Muscle of arm (tissue), 1 donor: ENCODE measurements at regions not wholly inside any gene's neighbourhood (a gene's known extent, or its start where the extent isn't known, plus 50 kb on each side); places are given as distances from the start of the nearest gene placed in this dataset.
A peak's percentile ranks its signal among the peaks of the same experiment; 100 is the strongest.

Experiments used
- DNase-seq: peaks from one replicate; pipeline ENCODE4 v3.0.0-alpha.2; 2013

GRCh38 chr11:105553025-105553424, 56.8 kb upstream of the GRIA4 start:
- no peak for DNase-seq

- no peak for DNase-seq
These were observed 61.5 kb upstream of the GRIA4 start for GRCh38 chr11:105548359-105548758.

GRCh38 chr11:105538588-105538987, 71.3 kb upstream of the GRIA4 start:
- DNase-seq: no peak

- no peak for DNase-seq
These were observed 72.3 kb upstream of the GRIA4 start for GRCh38 chr11:105537531-105537930.

- no peak for DNase-seq
These were observed 85.6 kb upstream of the GRIA4 start for GRCh38 chr11:105524286-105524685.

GRCh38 chr11:105520706-105521345, 89.0 kb upstream of the GRIA4 start:
- no peak for DNase-seq

GRCh38 chr11:105507496-105508254, 102.2 kb upstream of the GRIA4 start:
- no peak for DNase-seq

GRCh38 chr11:105492010-105492409, 117.9 kb upstream of the GRIA4 start:
- no peak for DNase-seq

GRCh38 chr11:105491394-105491793, 118.5 kb upstream of the GRIA4 start:
- no peak for DNase-seq

GRCh38 chr11:105490333-105490732, 119.5 kb upstream of the GRIA4 start:
- DNase-seq: no peak

- DNase-seq: peak; percentile 10
These were observed 120.4 kb upstream of the GRIA4 start for GRCh38 chr11:105489446-105489845.

- no peak for DNase-seq
These were observed 122.9 kb upstream of the GRIA4 start for GRCh38 chr11:105486929-105487328.

GRCh38 chr11:105469931-105470330, 139.9 kb upstream of the GRIA4 start:
- no peak for DNase-seq

GRCh38 chr11:105468154-105468553, 141.7 kb upstream of the GRIA4 start:
- DNase-seq: no peak

GRCh38 chr11:105466582-105467228, 143.2 kb upstream of the GRIA4 start:
- DNase-seq: no peak

- no peak for DNase-seq
These were observed 151.8 kb upstream of the GRIA4 start for GRCh38 chr11:105458071-105458470.

- no peak for DNase-seq
These were observed 152.9 kb upstream of the GRIA4 start for GRCh38 chr11:105456950-105457349.

GRCh38 chr11:105449100-105449734, 160.7 kb upstream of the GRIA4 start:
- no peak for DNase-seq

GRCh38 chr11:105448703-105449079, 161.2 kb upstream of the GRIA4 start:
- DNase-seq: no peak

GRCh38 chr11:105447936-105448702, 161.8 kb upstream of the GRIA4 start:
- no peak for DNase-seq

- DNase-seq: no peak
These were observed 166.2 kb upstream of the GRIA4 start for GRCh38 chr11:105443623-105444022.
